Breast epithelium (tissue), 4 donors: ENCODE measurements at regions not wholly inside any gene's neighbourhood (a gene's known extent, or its start where the extent isn't known, plus 50 kb on each side); places are given as distances from the start of the nearest gene placed in this dataset.

ENCODE experiments used
- DNase-seq, 2 donors: peaks; one replicate each; pipeline ENCODE4 v3.0.0-alpha.2; 2019; ENCODE audit warnings: low spot score in 2 of 2
- H3K27ac ChIP-seq, 2 donors: fragments of 200-600 bp; sonication (generic) in 1 of 2; one replicate each; pipeline ENCODE4 v1.5.1; 2016 to 2019; ENCODE audit warnings: mild to moderate bottlenecking in 1 of 2
- H3K27me3 ChIP-seq, 2 donors: fragments of 200-600 bp; sonication (generic) in 1 of 2; one replicate each; pipeline versions ENCODE4 v1.5.1 to v1.6.0; 2017 to 2019; ENCODE audit warnings: control low read depth in 1 of 2, mild to moderate bottlenecking in 1 of 2
- H3K36me3 ChIP-seq: fragments of 200-600 bp; one replicate; pipeline ENCODE4 v1.5.1; 2019
- H3K4me1 ChIP-seq, 2 donors: fragments of 200-600 bp; sonication (generic); one replicate each; pipeline ENCODE4 v1.5.1; 2016 to 2019; ENCODE audit warnings: control low read depth in 1 of 2
- H3K4me3 ChIP-seq, 3 donors: fragments of 200-600 bp; sonication (generic); 1 replicate in 2 of 3; 2 replicates in 1 of 3; pipeline ENCODE4 v1.5.1; 2016 to 2019; ENCODE audit warnings: mild to moderate bottlenecking in 3 of 3, moderate library complexity in 2 of 3
- H3K9me3 ChIP-seq, 2 donors: fragments of 200-600 bp; sonication (generic) in 1 of 2; one replicate each; pipeline ENCODE4 v1.5.1; 2016 to 2019; ENCODE audit warnings: control low read depth in 1 of 2
- POLR2A ChIP-seq: fragments of 450-650 bp; IDR thresholded peaks from one replicate; pipeline ENCODE4 v1.6.1; 2016; ENCODE audit warnings: antibody characterized with exemption, mild to moderate bottlenecking, moderate library complexity
- POLR2AphosphoS5 ChIP-seq, 3 donors: sonication (generic); formaldehyde crosslinking; IDR thresholded peaks; one replicate each; pipeline ENCODE4 v1.6.1; 2017; ENCODE audit warnings: antibody characterized with exemption in 3 of 3
- intact Hi-C: fragments of 100-400 bp; cut with DNase I; formaldehyde crosslinking; loops from one replicate; pipeline ENCODE4 v1.15.1; 2023; ENCODE audit warnings: low total_unique reads
- TF ChIP-seq, protein P1 (sequence below), 3 donors: fragments of 450-650 bp; IDR thresholded peaks; one replicate each; pipeline ENCODE4 v1.5.1; 2016 to 2017; ENCODE audit warnings: antibody characterized with exemption in 3 of 3, mild to moderate bottlenecking in 3 of 3, moderate library complexity in 3 of 3

GRCh38 chr3:59270209-59270608 is 220.4 kb upstream of the CFAP20DC start:
- Histone ChIP-seq H3K4me1 (no peaks in the 10 kb centered on the region), H3K9me3 (no peaks in the 10 kb centered on the region), H3K27me3 (no peaks in the 10 kb centered on the region), H3K36me3 (no peaks in the 10 kb centered on the region), H3K4me3 (no peak overlapping the region), H3K27ac (no peak overlapping the region)
- DNase-seq: no peak
- TF ChIP-seq POLR2AphosphoS5 (IDR thresholded peaks at IDR 0.05) (no peak), POLR2A (no peak)
- TF ChIP-seq, protein P1, sequence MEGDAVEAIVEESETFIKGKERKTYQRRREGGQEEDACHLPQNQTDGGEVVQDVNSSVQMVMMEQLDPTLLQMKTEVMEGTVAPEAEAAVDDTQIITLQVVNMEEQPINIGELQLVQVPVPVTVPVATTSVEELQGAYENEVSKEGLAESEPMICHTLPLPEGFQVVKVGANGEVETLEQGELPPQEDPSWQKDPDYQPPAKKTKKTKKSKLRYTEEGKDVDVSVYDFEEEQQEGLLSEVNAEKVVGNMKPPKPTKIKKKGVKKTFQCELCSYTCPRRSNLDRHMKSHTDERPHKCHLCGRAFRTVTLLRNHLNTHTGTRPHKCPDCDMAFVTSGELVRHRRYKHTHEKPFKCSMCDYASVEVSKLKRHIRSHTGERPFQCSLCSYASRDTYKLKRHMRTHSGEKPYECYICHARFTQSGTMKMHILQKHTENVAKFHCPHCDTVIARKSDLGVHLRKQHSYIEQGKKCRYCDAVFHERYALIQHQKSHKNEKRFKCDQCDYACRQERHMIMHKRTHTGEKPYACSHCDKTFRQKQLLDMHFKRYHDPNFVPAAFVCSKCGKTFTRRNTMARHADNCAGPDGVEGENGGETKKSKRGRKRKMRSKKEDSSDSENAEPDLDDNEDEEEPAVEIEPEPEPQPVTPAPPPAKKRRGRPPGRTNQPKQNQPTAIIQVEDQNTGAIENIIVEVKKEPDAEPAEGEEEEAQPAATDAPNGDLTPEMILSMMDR (IDR thresholded peaks at IDR 0.05): no peak
- intact Hi-C loops: no loop called here

- intact Hi-C loops: no loop called here
- no peak for DNase-seq
- Histone ChIP-seq H3K4me1 (no peaks in the 10 kb centered on the region), H3K9me3 (no peaks in the 10 kb centered on the region), H3K4me3 (no peak overlapping the region), H3K27ac (no peak overlapping the region), H3K36me3 (no peaks in the 10 kb centered on the region), H3K27me3 (no peaks in the 10 kb centered on the region)
- no peak for TF ChIP-seq POLR2AphosphoS5 (IDR thresholded peaks at IDR 0.05)
- TF ChIP-seq, protein P1 (IDR thresholded peaks at IDR 0.05): no peak
- no peak for TF ChIP-seq POLR2A
Measured at GRCh38 chr3:59268170-59268569, 218.3 kb upstream of the CFAP20DC start.

DNA sequence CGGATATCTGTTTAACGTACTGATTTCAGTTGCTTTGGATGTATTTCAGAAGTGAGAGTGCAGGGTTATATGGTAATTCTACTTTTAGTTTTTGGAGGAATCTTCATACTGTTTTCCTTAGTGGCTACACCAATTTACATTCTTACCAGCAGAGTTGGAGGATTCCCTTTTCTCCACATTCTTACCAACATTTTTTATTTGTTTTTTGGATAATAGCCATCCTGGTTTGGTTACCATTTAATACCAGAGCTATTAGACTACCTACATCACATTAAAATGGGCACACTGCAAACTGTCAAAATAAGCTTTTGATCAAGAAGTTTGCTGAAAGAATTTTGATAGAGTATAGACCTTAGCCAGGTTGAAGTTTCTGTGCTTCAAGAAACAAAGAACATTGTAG is 217.2 kb upstream of the CFAP20DC start:
- Histone ChIP-seq H3K4me3 (no peak overlapping the region), H3K27me3 (no peaks in the 10 kb centered on the region), H3K27ac (no peak overlapping the region), H3K4me1 (no peaks in the 10 kb centered on the region), H3K9me3 (no peaks in the 10 kb centered on the region), H3K36me3 (no peaks in the 10 kb centered on the region)
- intact Hi-C loops: loop anchor here (1.0 kb wide), 1 partner anchor 16 kb away; no protein-coding TSS in a partner anchor
- DNase-seq: no peak
- no peak for TF ChIP-seq POLR2AphosphoS5 (IDR thresholded peaks at IDR 0.05)
- TF ChIP-seq POLR2A: no peak
- TF ChIP-seq, protein P1 (IDR thresholded peaks at IDR 0.05): no peak

DNA sequence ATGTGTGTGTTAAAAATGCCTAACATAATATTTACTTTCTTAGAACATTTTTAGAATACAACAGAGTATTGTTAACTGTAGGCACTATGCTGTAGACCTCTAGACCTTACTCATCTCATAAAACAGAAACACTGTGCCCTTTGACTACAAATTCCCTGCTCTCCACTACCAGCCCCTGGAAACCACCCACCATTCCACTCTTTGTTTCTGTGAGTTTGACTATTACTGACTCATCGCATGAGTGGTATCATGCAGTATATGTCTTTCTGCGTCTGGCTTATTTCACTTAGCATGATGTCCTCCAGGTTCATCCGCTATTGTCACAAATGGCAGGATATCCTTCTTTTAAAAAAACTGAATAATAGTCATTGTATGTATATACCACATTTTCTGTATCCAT is 216.7 kb upstream of the CFAP20DC start:
- Histone ChIP-seq H3K36me3 (no peaks in the 10 kb centered on the region), H3K4me1 (no peaks in the 10 kb centered on the region), H3K27me3 (no peaks in the 10 kb centered on the region), H3K4me3 (no peak overlapping the region), H3K27ac (no peak overlapping the region), H3K9me3 (no peaks in the 10 kb centered on the region)
- intact Hi-C loops: no loop called here
- no peak for DNase-seq
- no peak for TF ChIP-seq POLR2AphosphoS5 (IDR thresholded peaks at IDR 0.05)
- no peak for TF ChIP-seq POLR2A
- TF ChIP-seq, protein P1 (IDR thresholded peaks at IDR 0.05): no peak

- Histone ChIP-seq H3K4me1 (no peaks in the 10 kb centered on the region), H3K27ac (no peak overlapping the region), H3K9me3 (no peaks in the 10 kb centered on the region), H3K36me3 (no peaks in the 10 kb centered on the region), H3K27me3 (no peaks in the 10 kb centered on the region), H3K4me3 (no peak overlapping the region)
- intact Hi-C loops: no loop called here
- no peak for TF ChIP-seq POLR2A
- TF ChIP-seq, protein P1 (IDR thresholded peaks at IDR 0.05): no peak
- DNase-seq: no peak
Measured at GRCh38 chr3:59265566-59265965, 215.7 kb upstream of the CFAP20DC start.
